Lower leg skin (tissue), 4 donors: ENCODE measurements at regions not wholly inside any gene's neighbourhood (a gene's known extent, or its start where the extent isn't known, plus 50 kb on each side); places are given as distances from the start of the nearest gene placed in this dataset.

Experiments used
- DNase-seq, 2 donors: peaks; one replicate each; pipeline ENCODE4 v3.0.0-alpha.2; 2019; ENCODE audit warnings: low spot score in 2 of 2
- H3K4me3 ChIP-seq: fragments of 200-600 bp; sonication (generic); 2 replicates; pipeline ENCODE4 v1.5.1; 2017; ENCODE audit warnings: mild to moderate bottlenecking, low read depth; ENCODE audit not compliant: poor library complexity, severe bottlenecking
- POLR2A ChIP-seq, 2 donors: fragments of 450-650 bp; IDR thresholded peaks; one replicate each; pipeline ENCODE4 v1.6.1; 2016 to 2017; ENCODE audit warnings: antibody characterized with exemption in 2 of 2, mild to moderate bottlenecking in 1 of 2, moderate library complexity in 1 of 2
- WGBS, 2 donors: methylation state at CpG; one replicate each; pipeline ENCODE4 v1.1.5; 2018; 5-methylcytosine and 5-hydroxymethylcytosine counted together
- intact Hi-C: fragments of 100-400 bp; cut with DNase I; formaldehyde crosslinking; loops from one replicate; pipeline ENCODE4 v1.15.0; 2023; ENCODE audit warnings: low total_unique reads
- TF ChIP-seq, protein P1 (sequence below), 3 donors: fragments of 450-650 bp; IDR thresholded peaks; one replicate each; pipeline ENCODE4 v1.5.1; 2016; ENCODE audit warnings: antibody characterized with exemption in 3 of 3, mild to moderate bottlenecking in 3 of 3, moderate library complexity in 2 of 3

DNA sequence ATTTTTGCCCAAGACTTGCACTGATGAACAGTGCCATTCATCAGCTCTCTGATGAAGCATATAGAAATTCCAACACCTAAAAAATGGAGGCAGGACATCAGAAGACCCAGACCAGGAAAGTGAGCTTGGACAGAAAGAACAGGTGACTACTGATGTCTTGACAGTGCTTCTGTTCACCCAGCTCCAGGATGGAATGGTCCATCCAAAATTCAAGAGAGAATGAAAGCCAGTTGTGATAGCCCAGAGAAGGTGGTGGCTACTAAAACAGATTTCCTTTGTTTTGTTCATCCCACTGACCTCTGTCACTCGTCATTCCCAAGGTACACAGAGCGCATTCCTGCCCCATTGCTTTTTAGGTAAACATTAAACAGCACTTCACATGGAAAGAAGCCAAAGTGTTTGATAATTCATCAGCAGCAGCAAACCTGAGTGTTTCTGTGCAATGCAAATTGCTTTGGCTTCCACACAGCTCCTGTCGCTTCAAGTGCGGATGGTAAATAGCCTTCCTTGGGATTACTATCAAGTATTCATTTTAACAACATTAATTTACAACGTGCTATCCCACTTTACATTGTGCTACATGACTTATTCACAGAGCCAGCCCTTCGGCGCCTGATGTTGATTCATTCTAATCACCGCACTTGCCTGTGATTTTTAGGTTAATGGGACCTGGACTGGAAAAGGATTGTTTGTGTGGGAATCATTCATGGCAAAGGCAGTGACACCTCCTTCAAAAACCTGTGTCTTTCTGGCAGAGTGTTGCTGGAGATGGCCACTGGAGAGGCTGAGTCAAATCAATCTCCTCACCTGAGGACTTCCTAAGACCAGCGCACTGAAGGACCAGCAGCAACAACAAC is 65.1 kb upstream of the TOX3 start:
- intact Hi-C loops: no loop called here
- TF ChIP-seq, protein P1, sequence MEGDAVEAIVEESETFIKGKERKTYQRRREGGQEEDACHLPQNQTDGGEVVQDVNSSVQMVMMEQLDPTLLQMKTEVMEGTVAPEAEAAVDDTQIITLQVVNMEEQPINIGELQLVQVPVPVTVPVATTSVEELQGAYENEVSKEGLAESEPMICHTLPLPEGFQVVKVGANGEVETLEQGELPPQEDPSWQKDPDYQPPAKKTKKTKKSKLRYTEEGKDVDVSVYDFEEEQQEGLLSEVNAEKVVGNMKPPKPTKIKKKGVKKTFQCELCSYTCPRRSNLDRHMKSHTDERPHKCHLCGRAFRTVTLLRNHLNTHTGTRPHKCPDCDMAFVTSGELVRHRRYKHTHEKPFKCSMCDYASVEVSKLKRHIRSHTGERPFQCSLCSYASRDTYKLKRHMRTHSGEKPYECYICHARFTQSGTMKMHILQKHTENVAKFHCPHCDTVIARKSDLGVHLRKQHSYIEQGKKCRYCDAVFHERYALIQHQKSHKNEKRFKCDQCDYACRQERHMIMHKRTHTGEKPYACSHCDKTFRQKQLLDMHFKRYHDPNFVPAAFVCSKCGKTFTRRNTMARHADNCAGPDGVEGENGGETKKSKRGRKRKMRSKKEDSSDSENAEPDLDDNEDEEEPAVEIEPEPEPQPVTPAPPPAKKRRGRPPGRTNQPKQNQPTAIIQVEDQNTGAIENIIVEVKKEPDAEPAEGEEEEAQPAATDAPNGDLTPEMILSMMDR (IDR thresholded peaks at IDR 0.05): no peak
- no peak for TF ChIP-seq POLR2A (IDR thresholded peaks at IDR 0.05)
- no peak for DNase-seq
- 73 to 75% methylated on average over 9 of the region's 9 CpGs for WGBS, 2 donors
- no peak overlapping the region for H3K4me3 ChIP-seq

DNA sequence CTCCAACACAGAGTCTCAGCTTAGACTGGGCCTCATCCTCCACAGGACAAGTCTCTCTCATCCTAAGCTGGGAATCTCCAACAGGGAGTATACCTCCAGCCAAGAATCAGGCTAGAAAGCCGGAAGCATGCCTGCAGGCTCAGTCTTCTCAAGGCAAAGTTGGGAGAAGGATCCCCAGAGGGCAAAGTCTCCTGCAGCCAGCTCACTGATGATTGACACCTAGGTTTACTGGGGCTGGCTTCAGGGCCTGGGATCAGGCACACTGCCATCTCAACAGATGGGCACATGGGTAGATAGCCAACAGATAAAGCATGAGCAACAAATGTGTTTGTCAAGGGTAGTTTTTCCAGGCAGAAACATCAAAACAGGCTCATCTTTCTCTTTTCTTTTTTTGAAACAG is 56.1 kb upstream of the TOX3 start:
- intact Hi-C loops: no loop called here
- TF ChIP-seq POLR2A (IDR thresholded peaks at IDR 0.05): no peak
- TF ChIP-seq, protein P1 (IDR thresholded peaks at IDR 0.05): no peak
- WGBS, 2 donors: 50 to 63% methylated on average over 1 of the region's 1 CpG
- DNase-seq: no peak
- no peak overlapping the region for H3K4me3 ChIP-seq

DNA sequence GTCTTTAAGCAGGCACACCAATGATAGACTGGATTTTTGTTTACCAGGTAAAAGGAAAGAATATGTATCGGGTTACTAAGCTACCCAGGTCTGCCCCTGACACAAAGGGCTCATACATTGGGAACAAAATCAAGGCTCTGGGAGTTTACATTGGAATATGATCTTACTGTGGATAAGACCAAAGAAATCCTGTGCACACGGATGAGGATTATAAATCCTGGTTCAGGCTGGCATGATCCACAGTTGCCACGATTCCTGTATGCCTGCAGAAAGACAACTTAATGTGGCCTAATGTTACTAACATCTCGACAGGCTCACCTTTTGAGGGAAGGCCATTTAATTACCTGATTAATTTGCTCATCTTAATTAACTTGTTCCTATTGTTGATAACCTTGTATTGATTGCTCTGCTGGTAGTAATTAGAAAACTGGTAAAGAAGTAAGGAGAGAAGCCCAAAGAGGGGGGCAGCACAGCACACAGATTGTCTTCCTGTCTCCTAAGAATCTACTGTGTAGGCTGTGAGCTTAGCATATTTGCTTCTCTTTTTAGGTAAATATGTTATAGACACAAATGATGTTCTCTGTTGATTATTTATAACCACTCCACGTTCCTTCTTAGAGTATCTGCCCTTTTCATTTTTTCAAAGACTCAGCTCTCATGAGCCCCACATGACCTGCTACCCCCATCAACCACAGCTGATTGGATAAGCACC is 51.0 kb upstream of the TOX3 start:
- no peak overlapping the region for H3K4me3 ChIP-seq
- WGBS, 2 donors: 67 to 72% methylated on average over 5 of the region's 5 CpGs
- intact Hi-C loops: no loop called here
- no peak for DNase-seq
- no peak for TF ChIP-seq POLR2A (IDR thresholded peaks at IDR 0.05)
- TF ChIP-seq, protein P1 (IDR thresholded peaks at IDR 0.05): no peak

DNA sequence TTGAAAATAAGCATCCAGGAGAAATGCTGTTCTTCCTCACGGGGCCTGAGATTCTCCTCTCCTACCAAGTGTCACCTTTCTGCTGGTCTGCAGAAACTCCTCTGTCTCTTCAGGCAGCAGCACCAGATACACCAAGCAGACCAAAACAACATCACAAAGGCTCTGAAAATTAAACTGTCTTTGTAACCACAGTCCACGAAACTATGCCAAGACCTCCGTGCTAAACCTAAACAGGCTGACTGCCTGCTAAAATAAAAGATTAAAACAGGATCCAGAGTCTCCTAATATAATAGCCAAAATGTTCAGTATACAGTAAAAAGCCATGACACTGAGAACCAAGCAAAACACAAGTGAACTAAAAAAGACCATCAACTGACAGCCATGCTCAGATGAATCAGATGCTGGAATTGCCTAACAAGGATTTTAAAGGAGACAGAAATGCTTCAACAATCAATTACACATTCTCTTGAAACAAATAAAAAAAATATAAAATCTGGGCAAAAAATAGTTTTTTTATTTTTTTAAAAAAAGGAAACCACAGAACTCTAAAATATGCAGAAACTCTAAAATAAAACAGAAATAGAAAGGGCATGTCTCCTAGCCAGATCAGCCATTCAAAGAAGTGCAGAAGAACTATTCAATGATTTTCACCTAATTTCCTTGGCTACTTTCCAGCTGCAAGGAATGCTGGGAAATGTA is 50.3 kb upstream of the TOX3 start:
- no peak for DNase-seq
- intact Hi-C loops: no loop called here
- H3K4me3 ChIP-seq: no peak overlapping the region
- WGBS, 2 donors: 56 to 63% methylated on average over 3 of the region's 3 CpGs
- TF ChIP-seq POLR2A (IDR thresholded peaks at IDR 0.05): no peak
- TF ChIP-seq, protein P1 (IDR thresholded peaks at IDR 0.05): no peak
